H9 (cell line): ENCODE measurements at regions not wholly inside any gene's neighbourhood (a gene's known extent, or its start where the extent isn't known, plus 50 kb on each side); places are given as distances from the start of the nearest gene placed in this dataset.

ENCODE experiments used
- DNase-seq: peaks from one replicate; pipeline ENCODE4 v3.0.0-alpha.2; 2017
- H2AFZ ChIP-seq: one replicate; pipeline ENCODE4 v1.6.1; 2013; ENCODE audit warnings: mild to moderate bottlenecking, low read length, control low read depth, moderate library complexity
- H2AK5ac ChIP-seq: 2 replicates; pipeline ENCODE4 v1.6.1; 2013; ENCODE audit warnings: low read length, control low read depth, mixed read lengths; ENCODE audit not compliant: insufficient read length
- H2BK120ac ChIP-seq: one replicate; pipeline ENCODE4 v1.6.1; 2013; ENCODE audit warnings: low read depth, mild to moderate bottlenecking, low read length, control low read depth, inconsistent platforms; ENCODE audit not compliant: poor library complexity, severe bottlenecking
- H2BK12ac ChIP-seq: 2 replicates; pipeline ENCODE4 v1.6.1; 2013; ENCODE audit warnings: low read length, control low read depth, mixed read lengths, low read depth; ENCODE audit not compliant: insufficient read length
- H2BK15ac ChIP-seq: 2 replicates; pipeline ENCODE4 v1.6.1; 2013; ENCODE audit warnings: low read depth, low read length, control low read depth
- H2BK20ac ChIP-seq: one replicate; pipeline ENCODE4 v1.6.1; 2013; ENCODE audit warnings: low read depth, mild to moderate bottlenecking, low read length, control low read depth, inconsistent platforms; ENCODE audit not compliant: poor library complexity, severe bottlenecking
- H2BK5ac ChIP-seq: 2 replicates; pipeline ENCODE4 v1.6.1; 2013; ENCODE audit warnings: low read length, control low read depth, mixed read lengths; ENCODE audit not compliant: insufficient read length
- H3K14ac ChIP-seq: 2 replicates; pipeline ENCODE4 v1.6.1; 2013; ENCODE audit warnings: low read length, control low read depth; ENCODE audit not compliant: insufficient read depth
- H3K18ac ChIP-seq: 2 replicates; pipeline ENCODE4 v1.6.1; 2013; ENCODE audit warnings: low read depth, mild to moderate bottlenecking, mixed read lengths, low read length, control low read depth; ENCODE audit not compliant: insufficient read length
- H3K23ac ChIP-seq: 2 replicates; pipeline ENCODE4 v1.6.1; 2013; ENCODE audit warnings: low read length, control low read depth, mixed read lengths, low read depth; ENCODE audit not compliant: insufficient read length
- H3K23me2 ChIP-seq: 2 replicates; pipeline ENCODE4 v1.6.1; 2013; ENCODE audit warnings: low read depth, mild to moderate bottlenecking, mixed read lengths, low read length, control low read depth; ENCODE audit not compliant: insufficient read length, poor library complexity, severe bottlenecking
- H3K27ac ChIP-seq: 2 replicates; pipeline ENCODE4 v1.5.1; 2013; ENCODE audit warnings: low read length, control low read depth, mixed read lengths, low read depth; ENCODE audit not compliant: insufficient read length
- H3K27me3 ChIP-seq: 2 replicates; pipeline ENCODE4 v1.6.1; 2013; ENCODE audit warnings: low read length, control low read depth, inconsistent platforms; ENCODE audit not compliant: insufficient read depth
- H3K4ac ChIP-seq: 2 replicates; pipeline ENCODE4 v1.6.1; 2013; ENCODE audit warnings: low read depth, mild to moderate bottlenecking, control low read depth, inconsistent platforms, low read length, moderate library complexity
- H3K4me1 ChIP-seq: 2 replicates; pipeline ENCODE4 v1.6.1; 2013; ENCODE audit warnings: low read length, control low read depth, inconsistent platforms; ENCODE audit not compliant: insufficient read depth
- H3K4me2 ChIP-seq: 2 replicates; pipeline ENCODE4 v1.6.1; 2013; ENCODE audit warnings: low read length, control low read depth, mixed read lengths; ENCODE audit not compliant: insufficient read length, insufficient read depth
- H3K56ac ChIP-seq: 2 replicates; pipeline ENCODE4 v1.6.1; 2013; ENCODE audit warnings: low read depth, mild to moderate bottlenecking, mixed read lengths, low read length, control low read depth; ENCODE audit not compliant: insufficient read length
- H3K79me1 ChIP-seq: 2 replicates; pipeline ENCODE4 v1.6.1; 2013; ENCODE audit warnings: low read depth, mild to moderate bottlenecking, moderate library complexity, low read length, control low read depth, inconsistent platforms; ENCODE audit not compliant: insufficient read depth, poor library complexity, severe bottlenecking
- H3K79me2 ChIP-seq: 2 replicates; pipeline ENCODE4 v1.6.1; 2013; ENCODE audit warnings: low read length, control low read depth, inconsistent platforms; ENCODE audit not compliant: insufficient read depth
- H3K9ac ChIP-seq: 2 replicates; pipeline ENCODE4 v1.6.1; 2013; ENCODE audit warnings: low read length, control low read depth, mixed read lengths; ENCODE audit not compliant: insufficient read length; ENCODE audit errors: extremely low read depth
- H3K9me3 ChIP-seq: one replicate; pipeline ENCODE4 v1.6.1; 2013; ENCODE audit warnings: low read depth, low read length, inconsistent platforms; ENCODE audit not compliant: control insufficient read depth
- H3T11ph ChIP-seq: one replicate; pipeline ENCODE4 v1.6.1; 2013; ENCODE audit warnings: mild to moderate bottlenecking, low read length, control low read depth, inconsistent platforms
- H4K20me1 ChIP-seq: one replicate; pipeline ENCODE4 v1.6.1; 2013; ENCODE audit not compliant: control insufficient read depth, insufficient read length, insufficient read depth
- H4K5ac ChIP-seq: 2 replicates; pipeline ENCODE4 v1.6.1; 2013; ENCODE audit warnings: low read depth, mild to moderate bottlenecking, mixed read lengths, low read length, control low read depth; ENCODE audit not compliant: insufficient read length
- H4K8ac ChIP-seq: replicated peaks from 2 replicates; pipeline ENCODE4 v1.6.1; 2013; ENCODE audit warnings: low read length, control low read depth, mixed read lengths, low read depth; ENCODE audit not compliant: insufficient read length
- H4K91ac ChIP-seq: 2 replicates; pipeline ENCODE4 v1.6.1; 2013; ENCODE audit warnings: low read depth, mild to moderate bottlenecking, moderate library complexity, mixed read lengths, low read length, control low read depth; ENCODE audit not compliant: insufficient read length
- H3K27ac Mint-ChIP-seq, 3 experiments: 2 replicates in 2 of 3; 3 replicates in 1 of 3; pipeline ENCODE4 v1.8.0; 2020 to 2021; ENCODE audit warnings: mixed read lengths in 3 of 3, mild to moderate bottlenecking in 1 of 3, moderate library complexity in 1 of 3
- H3K27me3 Mint-ChIP-seq: 2 replicates; pipeline ENCODE4 v1.8.0; 2021; ENCODE audit warnings: low read depth, mild to moderate bottlenecking, moderate library complexity, mixed read lengths
- H3K36me3 Mint-ChIP-seq, 3 experiments: 2 replicates in 2 of 3; 3 replicates in 1 of 3; pipeline ENCODE4 v1.8.0; 2020 to 2021; ENCODE audit warnings: low read depth in 3 of 3, mixed read lengths in 3 of 3; ENCODE audit not compliant: insufficient read depth in 1 of 3
- H3K4me1 Mint-ChIP-seq, 2 experiments: 2 replicates each; pipeline ENCODE4 v1.8.0; 2020; ENCODE audit warnings: mixed read lengths in 2 of 2
- H3K4me3 Mint-ChIP-seq, 2 experiments: 2 replicates in 1 of 2; 3 replicates in 1 of 2; pipeline ENCODE4 v1.8.0; 2020 to 2021; ENCODE audit warnings: mild to moderate bottlenecking in 2 of 2, mixed read lengths in 2 of 2, moderate library complexity in 1 of 2
- H3K9me3 Mint-ChIP-seq, 2 experiments: 2 replicates in 1 of 2; 3 replicates in 1 of 2; pipeline ENCODE4 v1.8.0; 2020; ENCODE audit warnings: mild to moderate bottlenecking in 2 of 2, mixed read lengths in 2 of 2, moderate library complexity in 1 of 2
- WGBS: extraction: QIAGEN DNeasy Blood & Tissue Kit; methylation state at CpG from one replicate; pipeline ENCODE4 v1.1.7; 2013; ENCODE audit warnings: missing lambda C conversion rate, low lambda C conversion rate, mixed read lengths; ENCODE audit not compliant: insufficient read length; ENCODE audit errors: extremely low coverage; 5-methylcytosine and 5-hydroxymethylcytosine counted together
- TF ChIP-seq, protein P1 (sequence below): fragments of 200-600 bp; sonication (generic); conservative IDR thresholded peaks from 3 replicates; pipeline ENCODE4 v1.8.0; 2021; ENCODE audit warnings: antibody characterized with exemption, mild to moderate bottlenecking

- H3K14ac ChIP-seq: no peak overlapping the region
- H2AK5ac ChIP-seq: no peak overlapping the region
- no peak overlapping the region for H3K4me2 ChIP-seq
- no peak for DNase-seq
- H2BK120ac ChIP-seq: no peak overlapping the region
- no peaks in the 10 kb centered on the region for H3K23me2 ChIP-seq
- Mint-ChIP-seq H3K9me3 (peaks cover 68 to 79% of the 10 kb centered on the region in 2 experiments), H3K36me3 (peaks cover 0 to 1% (median under 1%) of the 10 kb centered on the region in 3 experiments; a peak in 2 of 7 replicates), H3K4me1 (peaks cover 10 to 25% of the 10 kb centered on the region in 2 experiments), H3K27ac (peak overlapping the region in 1 of 3 experiments; percentile 5; a peak in 2 of 7 replicates), H3K27me3 (peaks cover 11% of the 10 kb centered on the region), H3K4me3 (no peak overlapping the region)
- no peak overlapping the region for H2AFZ ChIP-seq
- TF ChIP-seq, protein P1, sequence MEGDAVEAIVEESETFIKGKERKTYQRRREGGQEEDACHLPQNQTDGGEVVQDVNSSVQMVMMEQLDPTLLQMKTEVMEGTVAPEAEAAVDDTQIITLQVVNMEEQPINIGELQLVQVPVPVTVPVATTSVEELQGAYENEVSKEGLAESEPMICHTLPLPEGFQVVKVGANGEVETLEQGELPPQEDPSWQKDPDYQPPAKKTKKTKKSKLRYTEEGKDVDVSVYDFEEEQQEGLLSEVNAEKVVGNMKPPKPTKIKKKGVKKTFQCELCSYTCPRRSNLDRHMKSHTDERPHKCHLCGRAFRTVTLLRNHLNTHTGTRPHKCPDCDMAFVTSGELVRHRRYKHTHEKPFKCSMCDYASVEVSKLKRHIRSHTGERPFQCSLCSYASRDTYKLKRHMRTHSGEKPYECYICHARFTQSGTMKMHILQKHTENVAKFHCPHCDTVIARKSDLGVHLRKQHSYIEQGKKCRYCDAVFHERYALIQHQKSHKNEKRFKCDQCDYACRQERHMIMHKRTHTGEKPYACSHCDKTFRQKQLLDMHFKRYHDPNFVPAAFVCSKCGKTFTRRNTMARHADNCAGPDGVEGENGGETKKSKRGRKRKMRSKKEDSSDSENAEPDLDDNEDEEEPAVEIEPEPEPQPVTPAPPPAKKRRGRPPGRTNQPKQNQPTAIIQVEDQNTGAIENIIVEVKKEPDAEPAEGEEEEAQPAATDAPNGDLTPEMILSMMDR: no peak
- H2BK15ac ChIP-seq: no peak overlapping the region
- H3K79me2 ChIP-seq: no peaks in the 10 kb centered on the region
- no peak overlapping the region for H3K23ac ChIP-seq
- no peak overlapping the region for H2BK5ac ChIP-seq
- no peak overlapping the region for H3T11ph ChIP-seq
- no peak overlapping the region for H2BK12ac ChIP-seq
- H3K27ac ChIP-seq: no peak overlapping the region
- H4K20me1 ChIP-seq: no peaks in the 10 kb centered on the region
- no peaks in the 10 kb centered on the region for H3K79me1 ChIP-seq
- H2BK20ac ChIP-seq: no peak overlapping the region
- no peaks in the 10 kb centered on the region for H3K27me3 ChIP-seq
- H3K18ac ChIP-seq: no peak overlapping the region
- H3K4me1 ChIP-seq: no peaks in the 10 kb centered on the region; the same call in 1 of the 2 replicates
- H3K9me3 ChIP-seq: no peaks in the 10 kb centered on the region
- H3K4ac ChIP-seq: no peak overlapping the region
- H3K9ac ChIP-seq: no peak overlapping the region
- WGBS: no CpG with 5 or more reads among the region's 5 CpGs
- H4K5ac ChIP-seq: no peak overlapping the region
- H4K91ac ChIP-seq: no peak overlapping the region
- no peak overlapping the region for H3K56ac ChIP-seq
- H4K8ac ChIP-seq: no peak overlapping the region
Measured at GRCh38 chrX:69102612-69103194, 62.5 kb downstream of the PJA1 start.
